ENCODE measurements at regions not wholly inside any gene's neighbourhood (a gene's known extent, or its start where the extent isn't known, plus 50 kb on each side); places are given as distances from the start of the nearest gene placed in this dataset.

- POLR2A ChIA-PET, result no interaction called here
- H3K36me3 ChIP-seq (ENCODE audit: control insufficient read depth in 2 of 2, insufficient read depth in 1 of 2, low read length in 2 of 2), result no peaks in the 10 kb centered on the region
- no peak overlapping the region for H3K4me3 ChIP-seq (ENCODE audit: low read depth, low read length)
- H3K9me3 ChIP-seq (ENCODE audit: control insufficient read depth, insufficient read depth, low read depth, low read length), result no peaks in the 10 kb centered on the region
- no peak overlapping the region for H3K27ac ChIP-seq (ENCODE audit: extremely low read depth, low read depth, low read length)
- H3K4me1 ChIP-seq (ENCODE audit: control insufficient read depth, insufficient read depth, low read length), result no peaks in the 10 kb centered on the region
- no peak for TF ChIP-seq SETDB1 (IDR thresholded peaks at IDR 0.05; ENCODE audit: insufficient read length, low read length)
- TF ChIP-seq ZBTB8A (tag by site-specific recombination; IDR thresholded peaks at IDR 0.05), result no peak
- CTCF ChIA-PET, result no interaction called here
These were observed 91.2 kb upstream of the KCTD3 start for GRCh38 chr1:215475796-215476481.

- CTCF ChIA-PET, result no interaction called here
- Histone ChIP-seq H3K4me1 (ENCODE audit: control insufficient read depth, insufficient read depth, low read length) (no peaks in the 10 kb centered on the region), H3K4me3 (ENCODE audit: low read depth, low read length) (no peak overlapping the region), H3K36me3 (ENCODE audit: control insufficient read depth in 2 of 2, insufficient read depth in 1 of 2, low read length in 2 of 2) (no peaks in the 10 kb centered on the region), H3K9me3 (ENCODE audit: control insufficient read depth, insufficient read depth, low read depth, low read length) (no peaks in the 10 kb centered on the region), H3K27ac (ENCODE audit: extremely low read depth, low read depth, low read length) (no peak overlapping the region)
- no peak for TF ChIP-seq GFI1B (tag by site-specific recombination; IDR thresholded peaks at IDR 0.05)
- POLR2A ChIA-PET, result no interaction called here
These were observed 90.6 kb upstream of the KCTD3 start for GRCh38 chr1:215476541-215476940.

- ChIA-PET CTCF (no interaction called here), POLR2A (no interaction called here)
- H3K27ac ChIP-seq (ENCODE audit: extremely low read depth, low read depth, low read length), result no peak overlapping the region
- H3K9me3 ChIP-seq (ENCODE audit: control insufficient read depth, insufficient read depth, low read depth, low read length), result no peaks in the 10 kb centered on the region
- TF ChIP-seq ZNF521 (tag by site-specific recombination; IDR thresholded peaks at IDR 0.05), result no peak
- TF ChIP-seq TSHZ1 (tag by site-specific recombination; IDR thresholded peaks at IDR 0.05; ENCODE audit: borderline replicate concordance), result no peak
- no peak for TF ChIP-seq ZNF629 (tag by site-specific recombination; IDR thresholded peaks at IDR 0.05)
- no peak for TF ChIP-seq ZNF140 (tag by site-specific recombination; IDR thresholded peaks at IDR 0.05)
- no peaks in the 10 kb centered on the region for H3K4me1 ChIP-seq (ENCODE audit: control insufficient read depth, insufficient read depth, low read length)
- no peaks in the 10 kb centered on the region for H3K36me3 ChIP-seq (ENCODE audit: control insufficient read depth in 2 of 2, insufficient read depth in 1 of 2, low read length in 2 of 2)
- no peak overlapping the region for H3K4me3 ChIP-seq (ENCODE audit: low read depth, low read length)
These were observed 89.5 kb upstream of the KCTD3 start for GRCh38 chr1:215477632-215478031.

GRCh38 chr1:215479567-215479966 is 87.5 kb upstream of the KCTD3 start:
- no peaks in the 10 kb centered on the region for H3K36me3 ChIP-seq (ENCODE audit: control insufficient read depth in 2 of 2, insufficient read depth in 1 of 2, low read length in 2 of 2)
- H3K4me1 ChIP-seq (ENCODE audit: control insufficient read depth, insufficient read depth, low read length), result no peaks in the 10 kb centered on the region
- ChIA-PET POLR2A (no interaction called here), CTCF (no interaction called here)
- H3K27ac ChIP-seq (ENCODE audit: extremely low read depth, low read depth, low read length), result no peak overlapping the region
- no peak overlapping the region for H3K4me3 ChIP-seq (ENCODE audit: low read depth, low read length)
- no peaks in the 10 kb centered on the region for H3K9me3 ChIP-seq (ENCODE audit: control insufficient read depth, insufficient read depth, low read depth, low read length)
- TF ChIP-seq CTCF (tag by site-specific recombination; IDR thresholded peaks at IDR 0.05), result no peak
- TF ChIP-seq GLI4 (tag by site-specific recombination; IDR thresholded peaks at IDR 0.05), result no peak
- TF ChIP-seq ZNF488 (tag by site-specific recombination; IDR thresholded peaks at IDR 0.05), result no peak
- TF ChIP-seq ZNF416 (tag by site-specific recombination; IDR thresholded peaks at IDR 0.05), result no peak
- no peak for TF ChIP-seq ZNF341 (tag by site-specific recombination; IDR thresholded peaks at IDR 0.05; ENCODE audit: low read depth)
- TF ChIP-seq ZNF184 (tag by site-specific recombination; IDR thresholded peaks at IDR 0.05), result no peak
- TF ChIP-seq INSM2 (tag by site-specific recombination; IDR thresholded peaks at IDR 0.05), result no peak
- TF ChIP-seq ZNF426 (tag by site-specific recombination; IDR thresholded peaks at IDR 0.05), result no peak
- TF ChIP-seq KLF1 (tag by site-specific recombination; IDR thresholded peaks at IDR 0.05), result no peak
- TF ChIP-seq SP7 (tag by site-specific recombination; IDR thresholded peaks at IDR 0.05), result no peak
- TF ChIP-seq ZNF433 (tag by site-specific recombination; IDR thresholded peaks at IDR 0.05; ENCODE audit: low read depth), result no peak
- no peak for TF ChIP-seq ZSCAN16 (tag by site-specific recombination; IDR thresholded peaks at IDR 0.05)
- no peak for TF ChIP-seq ZNF114 (tag by site-specific recombination; IDR thresholded peaks at IDR 0.05)

Data from HEK293 (cell line).